HG03196 (cell line): ENCODE measurements at regions not wholly inside any gene's neighbourhood (a gene's known extent, or its start where the extent isn't known, plus 50 kb on each side); places are given as distances from the start of the nearest gene placed in this dataset.
"Not testable (repeated sequence)": the region's sequence is repeated elsewhere in the genome, so short reads cannot be mapped to it uniquely, and the experiment has no call there.

ENCODE experiments used
- ATAC-seq: cut with Tn5 transposase; IDR thresholded peaks from one replicate; pipeline ENCODE4 v1.9.1; 2021; ENCODE audit not compliant: unreplicated experiment

- no peak for ATAC-seq
Observed at GRCh38 chr2:186946896-186947467, 98.0 kb upstream of the ZSWIM2 start.

- no peak for ATAC-seq
Observed at GRCh38 chr2:186941853-186942252, 92.9 kb upstream of the ZSWIM2 start.

GRCh38 chr2:186940463-186940862, 91.5 kb upstream of the ZSWIM2 start:
- no peak for ATAC-seq

GRCh38 chr2:186934420-186934819, 85.5 kb upstream of the ZSWIM2 start:
- no peak for ATAC-seq

GRCh38 chr2:186927867-186928191, 78.9 kb upstream of the ZSWIM2 start:
- no peak for ATAC-seq

GRCh38 chr2:186927185-186927866, 78.4 kb upstream of the ZSWIM2 start:
- ATAC-seq, result no peak

- ATAC-seq, result no peak
Observed at GRCh38 chr2:186925514-186925913, 76.5 kb upstream of the ZSWIM2 start.

- not testable (repeated sequence) for ATAC-seq
Observed at GRCh38 chr2:186922316-186922715, 73.3 kb upstream of the ZSWIM2 start.

- no peak for ATAC-seq
Observed at GRCh38 chr2:186919296-186919695, 70.3 kb upstream of the ZSWIM2 start.

GRCh38 chr2:186918495-186918894, 69.5 kb upstream of the ZSWIM2 start:
- no peak for ATAC-seq

GRCh38 chr2:186917866-186918265, 68.9 kb upstream of the ZSWIM2 start:
- ATAC-seq, result no peak

- peak; percentile 80 for ATAC-seq
Observed at GRCh38 chr2:186913870-186914269, 64.9 kb upstream of the ZSWIM2 start.

GRCh38 chr2:186912979-186913378, 64.0 kb upstream of the ZSWIM2 start:
- ATAC-seq, result no peak

GRCh38 chr2:186911551-186912085, 62.6 kb upstream of the ZSWIM2 start:
- ATAC-seq, result no peak

- ATAC-seq, result no peak
Observed at GRCh38 chr2:186910996-186911395, 62.0 kb upstream of the ZSWIM2 start.

GRCh38 chr2:186909095-186909494, 60.1 kb upstream of the ZSWIM2 start:
- ATAC-seq, result no peak

GRCh38 chr2:186907897-186908296, 58.9 kb upstream of the ZSWIM2 start:
- ATAC-seq, result no peak

- no peak for ATAC-seq
Observed at GRCh38 chr2:186903216-186903615, 54.2 kb upstream of the ZSWIM2 start.
